Left lung (tissue), 4 donors: ENCODE measurements at regions not wholly inside any gene's neighbourhood (a gene's known extent, or its start where the extent isn't known, plus 50 kb on each side); places are given as distances from the start of the nearest gene placed in this dataset.
"Not testable (repeated sequence)": the region's sequence is repeated elsewhere in the genome, so short reads cannot be mapped to it uniquely, and the experiment has no call there.

ENCODE experiments used
- ATAC-seq: fragments of 200-7000 bp; cut with Tn5 transposase; one replicate; pipeline ENCODE4 v1.9.1; 2020; ENCODE audit warnings: moderate library complexity
- DNase-seq, 4 donors: peaks; one replicate each; pipeline ENCODE4 v3.0.0-alpha.2; 2013 to 2020
- H3K27ac ChIP-seq, 2 donors: fragments of 200-600 bp; sonication (generic) in 1 of 2; one replicate each; pipeline versions ENCODE4 v1.5.0 to v1.8.0; 2020 to 2021
- H3K27me3 ChIP-seq, 2 donors: fragments of 200-600 bp; sonication (generic) in 1 of 2; one replicate each; pipeline versions ENCODE4 v1.5.0 to v1.8.0; 2020 to 2021
- H3K36me3 ChIP-seq, 2 donors: fragments of 200-600 bp; sonication (generic) in 1 of 2; one replicate each; pipeline versions ENCODE4 v1.5.0 to v1.8.0; 2020 to 2021
- H3K4me1 ChIP-seq, 2 donors: fragments of 200-600 bp; one replicate each; pipeline ENCODE4 v1.8.0; 2021
- H3K4me3 ChIP-seq, 2 donors: fragments of 200-600 bp; sonication (generic) in 1 of 2; one replicate each; pipeline versions ENCODE4 v1.5.0 to v1.8.0; 2020 to 2021; ENCODE audit warnings: mild to moderate bottlenecking in 1 of 2
- H3K9me3 ChIP-seq, 2 donors: fragments of 200-600 bp; sonication (generic) in 1 of 2; one replicate each; pipeline versions ENCODE4 v1.5.0 to v1.8.0; 2020 to 2021
- intact Hi-C, 2 donors: fragments of 100-400 bp; cut with DNase I; formaldehyde crosslinking; loops; one replicate each; pipeline versions ENCODE4 v1.11.2 to v1.14.2; 2022
- TF ChIP-seq, protein P1 (sequence below), 2 donors: fragments of 200-600 bp; sonication (generic) in 1 of 2; IDR thresholded peaks; one replicate each; pipeline versions ENCODE4 v1.5.0 to v1.8.0; 2021; ENCODE audit warnings: antibody characterized with exemption in 2 of 2
- donor health status: DM: no; HTN: yes; CAD: no.
- donor health status: DM: no; HTN: no; CAD: no.

DNA sequence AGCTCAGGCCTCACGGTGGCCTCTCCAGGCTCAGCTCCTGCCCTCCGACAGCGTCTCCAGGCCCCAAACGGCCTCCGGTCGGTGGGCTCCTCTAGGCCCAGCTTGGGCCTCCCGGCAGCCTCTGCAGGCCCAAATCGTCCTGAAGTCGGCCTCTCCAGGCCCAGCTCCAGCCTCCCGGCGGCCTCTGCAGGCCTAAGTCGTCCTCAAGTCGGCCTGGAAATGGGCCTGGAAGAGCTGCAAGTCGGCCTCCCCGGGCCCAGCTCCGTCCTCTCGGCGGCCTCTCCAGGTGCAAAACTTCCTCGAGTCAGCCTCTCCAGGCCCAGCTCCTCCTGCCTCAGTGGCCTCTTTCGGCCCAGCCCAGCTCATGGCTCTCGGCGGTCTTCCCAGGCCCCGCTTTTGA lies 156.2 kb upstream of the CDK13 start:
- intact Hi-C loops, H3K4me3 ChIP-seq, H3K4me1 ChIP-seq, H3K27ac ChIP-seq, H3K9me3 ChIP-seq, DNase-seq, H3K27me3 ChIP-seq, ATAC-seq: not testable (repeated sequence)
- H3K36me3 ChIP-seq: peaks cover 0 to 19% of the 10 kb centered on the region in 2 donors

DNA sequence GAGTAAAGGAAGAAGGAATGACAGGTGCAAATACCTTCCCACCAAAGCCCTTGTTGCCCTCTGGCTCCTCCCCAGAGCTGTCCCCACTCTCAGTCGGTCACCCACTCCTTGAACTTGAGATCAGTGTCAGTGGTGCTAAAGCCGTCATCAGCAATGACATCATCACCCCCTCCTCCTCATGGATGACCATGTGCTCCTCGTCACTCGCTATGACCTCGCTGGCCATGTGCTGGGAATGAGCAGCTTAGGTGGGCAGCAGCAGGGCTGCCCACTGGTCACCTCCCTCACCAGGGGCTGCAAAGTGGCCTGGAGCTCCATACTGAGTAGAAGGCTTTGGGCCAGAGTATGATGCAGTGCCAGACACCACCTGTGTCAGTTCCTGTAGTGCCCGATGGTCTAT lies 153.1 kb upstream of the CDK13 start:
- H3K9me3 ChIP-seq, H3K27ac ChIP-seq, H3K27me3 ChIP-seq, DNase-seq, H3K4me3 ChIP-seq, ATAC-seq, intact Hi-C loops, H3K4me1 ChIP-seq: not testable (repeated sequence)
- peaks cover 0 to 12% of the 10 kb centered on the region in 2 donors for H3K36me3 ChIP-seq

DNA sequence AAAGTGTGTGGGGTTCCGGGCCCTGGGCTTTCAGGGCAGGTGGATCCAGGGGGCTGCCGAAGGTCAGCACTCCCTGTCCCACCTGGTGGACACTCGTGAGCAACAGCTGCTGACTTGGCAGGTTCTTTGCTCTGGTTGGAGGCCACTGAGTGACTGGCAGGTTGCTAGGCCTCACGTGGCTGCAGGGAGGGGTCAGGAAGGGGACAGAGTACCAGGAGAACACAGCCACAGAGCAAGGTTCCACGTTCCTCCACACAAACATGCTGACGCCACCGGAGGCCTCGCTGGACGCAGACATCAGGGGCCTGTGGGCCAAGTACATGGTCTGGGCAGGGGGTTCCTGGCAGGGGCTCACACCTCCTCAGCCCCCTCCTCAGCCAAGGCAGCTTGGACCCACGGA lies 152.0 kb upstream of the CDK13 start:
- H3K9me3 ChIP-seq, H3K4me3 ChIP-seq, H3K27ac ChIP-seq, H3K27me3 ChIP-seq, ATAC-seq, intact Hi-C loops, H3K36me3 ChIP-seq, H3K4me1 ChIP-seq: not testable (repeated sequence)
- DNase-seq: peak in 1 of 4 donors; percentile 47

DNA sequence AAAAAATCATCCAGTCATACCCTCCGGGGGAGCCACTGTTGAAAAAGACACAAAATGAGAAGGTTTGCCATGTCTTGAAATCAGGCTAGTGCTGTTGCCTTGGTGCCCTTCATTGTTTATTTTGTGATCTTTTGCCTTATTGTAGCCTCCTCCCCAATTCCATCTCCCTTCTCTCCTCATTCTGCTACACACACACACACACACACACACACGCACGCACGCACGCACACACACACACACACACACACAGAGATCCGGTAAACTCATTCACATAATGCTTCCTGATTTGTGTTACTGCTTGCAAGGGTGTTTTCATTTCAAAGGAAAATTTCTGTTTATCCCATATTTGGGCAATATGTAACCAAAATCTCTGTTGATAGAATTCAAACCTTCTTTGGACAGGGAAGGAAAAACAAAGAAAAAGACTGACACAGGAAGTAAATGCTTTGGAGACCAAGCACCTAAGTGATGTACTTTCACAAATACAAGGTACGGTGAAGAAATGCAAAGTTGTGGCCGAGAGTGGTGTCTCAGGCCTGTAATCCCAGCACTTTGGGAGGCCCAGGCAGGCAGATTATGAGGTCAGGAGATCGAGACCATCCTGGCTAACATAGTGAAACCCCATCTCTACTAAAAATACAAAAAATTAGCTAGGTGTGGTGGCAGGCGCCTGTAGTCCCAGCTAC lies 141.1 kb upstream of the CDK13 start:
- Histone ChIP-seq H3K4me3 (no peak overlapping the region), H3K4me1 (no peaks in the 10 kb centered on the region), H3K9me3 (no peaks in the 10 kb centered on the region), H3K27ac (no peak overlapping the region), H3K27me3 (peaks cover 0 to 7% of the 10 kb centered on the region in 2 donors), H3K36me3 (no peaks in the 10 kb centered on the region)
- intact Hi-C loops: no loop called here
- TF ChIP-seq, protein P1, sequence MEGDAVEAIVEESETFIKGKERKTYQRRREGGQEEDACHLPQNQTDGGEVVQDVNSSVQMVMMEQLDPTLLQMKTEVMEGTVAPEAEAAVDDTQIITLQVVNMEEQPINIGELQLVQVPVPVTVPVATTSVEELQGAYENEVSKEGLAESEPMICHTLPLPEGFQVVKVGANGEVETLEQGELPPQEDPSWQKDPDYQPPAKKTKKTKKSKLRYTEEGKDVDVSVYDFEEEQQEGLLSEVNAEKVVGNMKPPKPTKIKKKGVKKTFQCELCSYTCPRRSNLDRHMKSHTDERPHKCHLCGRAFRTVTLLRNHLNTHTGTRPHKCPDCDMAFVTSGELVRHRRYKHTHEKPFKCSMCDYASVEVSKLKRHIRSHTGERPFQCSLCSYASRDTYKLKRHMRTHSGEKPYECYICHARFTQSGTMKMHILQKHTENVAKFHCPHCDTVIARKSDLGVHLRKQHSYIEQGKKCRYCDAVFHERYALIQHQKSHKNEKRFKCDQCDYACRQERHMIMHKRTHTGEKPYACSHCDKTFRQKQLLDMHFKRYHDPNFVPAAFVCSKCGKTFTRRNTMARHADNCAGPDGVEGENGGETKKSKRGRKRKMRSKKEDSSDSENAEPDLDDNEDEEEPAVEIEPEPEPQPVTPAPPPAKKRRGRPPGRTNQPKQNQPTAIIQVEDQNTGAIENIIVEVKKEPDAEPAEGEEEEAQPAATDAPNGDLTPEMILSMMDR (IDR thresholded peaks at IDR 0.05): no peak
- DNase-seq: no peak
- ATAC-seq: no peak

DNA sequence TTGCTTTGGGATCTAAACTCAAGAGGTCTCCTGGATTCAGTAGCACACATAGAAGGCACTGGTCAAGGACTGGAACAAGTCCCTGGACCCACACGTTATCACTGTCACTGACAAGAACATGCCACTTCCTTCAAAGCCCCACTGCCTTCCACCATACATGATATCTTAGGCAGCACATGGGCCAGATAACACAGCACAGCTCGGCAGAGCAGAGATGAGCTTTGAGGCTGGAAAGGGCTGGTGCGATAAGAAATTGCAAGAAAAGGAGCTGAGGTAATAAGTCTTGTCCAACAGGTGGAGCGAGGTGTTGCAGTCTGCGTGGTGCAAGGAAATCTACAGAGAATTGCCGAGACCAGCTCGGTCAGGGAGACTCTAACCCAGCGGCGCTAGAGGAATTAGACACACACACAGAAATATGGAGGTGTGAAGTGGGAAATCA lies 139.8 kb upstream of the CDK13 start:
- intact Hi-C loops: no loop called here

DNA sequence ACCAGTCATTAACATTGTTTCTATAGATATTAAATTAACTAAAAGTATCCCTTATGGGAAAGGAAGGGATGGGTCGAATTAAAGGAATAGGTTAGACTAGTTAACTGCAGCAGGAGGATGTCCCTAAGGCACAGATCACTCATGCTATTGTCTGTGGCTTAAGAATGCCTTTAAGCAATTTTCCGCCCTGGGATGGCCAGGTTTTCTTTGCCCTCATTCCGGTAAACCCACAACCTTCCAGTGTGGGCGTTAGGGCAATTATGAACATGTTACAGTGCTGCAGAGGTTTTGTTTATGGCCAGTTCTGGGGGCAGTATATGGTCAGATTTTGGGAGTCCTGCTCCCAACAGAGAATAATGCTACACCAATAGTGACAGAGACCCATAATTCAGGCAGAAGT lies 139.3 kb upstream of the CDK13 start:
- no peak for DNase-seq
- H3K4me1 ChIP-seq: no peaks in the 10 kb centered on the region
- TF ChIP-seq, protein P1 (IDR thresholded peaks at IDR 0.05): no peak
- no peaks in the 10 kb centered on the region for H3K36me3 ChIP-seq
- intact Hi-C loops: no loop called here
- H3K27me3 ChIP-seq: peaks cover 0 to 23% of the 10 kb centered on the region in 2 donors
- no peak overlapping the region for H3K4me3 ChIP-seq
- ATAC-seq: no peak
- no peak overlapping the region for H3K27ac ChIP-seq
- no peaks in the 10 kb centered on the region for H3K9me3 ChIP-seq

More for the DNA sequence above, 139.8 kb upstream of the CDK13 start:
- Histone ChIP-seq H3K4me1 (no peaks in the 10 kb centered on the region), H3K36me3 (no peaks in the 10 kb centered on the region), H3K9me3 (no peaks in the 10 kb centered on the region), H3K27ac (no peak overlapping the region), H3K4me3 (no peak overlapping the region), H3K27me3 (peaks cover 0 to 18% of the 10 kb centered on the region in 2 donors)
- no peak for ATAC-seq
- TF ChIP-seq, protein P1 (IDR thresholded peaks at IDR 0.05): no peak
- DNase-seq: no peak

DNA sequence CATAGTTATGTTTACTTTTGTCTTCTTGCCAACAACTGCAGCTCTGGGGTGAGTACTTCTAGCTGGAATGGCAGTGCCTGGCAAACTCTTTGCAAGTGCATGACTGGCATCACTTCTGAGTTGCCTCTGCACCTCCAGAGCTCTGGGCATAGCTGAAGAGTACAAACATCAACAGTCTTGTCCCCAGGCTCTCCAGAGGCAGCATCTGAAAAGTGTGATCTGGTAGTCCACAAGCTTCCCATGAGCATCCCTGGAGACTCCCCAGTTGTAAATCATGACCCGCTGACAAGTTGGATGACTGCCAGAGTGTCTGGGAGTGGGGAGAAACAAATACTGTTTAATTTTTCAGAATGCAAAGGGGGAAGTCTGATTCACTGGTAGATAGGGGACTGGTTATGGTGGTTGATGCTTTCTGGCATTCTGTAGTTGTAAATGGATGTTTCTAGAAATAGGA lies 138.9 kb upstream of the CDK13 start:
- DNase-seq (no peak), ATAC-seq (no peak)
- intact Hi-C loops: no loop called here
- H3K36me3 ChIP-seq: no peaks in the 10 kb centered on the region
- no peak overlapping the region for H3K4me3 ChIP-seq
- no peak overlapping the region for H3K27ac ChIP-seq
- no peaks in the 10 kb centered on the region for H3K4me1 ChIP-seq
- peaks cover 0 to 28% of the 10 kb centered on the region in 2 donors for H3K27me3 ChIP-seq
- no peaks in the 10 kb centered on the region for H3K9me3 ChIP-seq
- TF ChIP-seq, protein P1 (IDR thresholded peaks at IDR 0.05): no peak
